HG02678 (cell line): ENCODE measurements at regions not wholly inside any gene's neighbourhood (a gene's known extent, or its start where the extent isn't known, plus 50 kb on each side); places are given as distances from the start of the nearest gene placed in this dataset.

Source experiments
- ATAC-seq: cut with Tn5 transposase; IDR thresholded peaks from one replicate; pipeline ENCODE4 v1.9.1; 2021; ENCODE audit warnings: mild to moderate bottlenecking, moderate library complexity; ENCODE audit not compliant: unreplicated experiment

DNA sequence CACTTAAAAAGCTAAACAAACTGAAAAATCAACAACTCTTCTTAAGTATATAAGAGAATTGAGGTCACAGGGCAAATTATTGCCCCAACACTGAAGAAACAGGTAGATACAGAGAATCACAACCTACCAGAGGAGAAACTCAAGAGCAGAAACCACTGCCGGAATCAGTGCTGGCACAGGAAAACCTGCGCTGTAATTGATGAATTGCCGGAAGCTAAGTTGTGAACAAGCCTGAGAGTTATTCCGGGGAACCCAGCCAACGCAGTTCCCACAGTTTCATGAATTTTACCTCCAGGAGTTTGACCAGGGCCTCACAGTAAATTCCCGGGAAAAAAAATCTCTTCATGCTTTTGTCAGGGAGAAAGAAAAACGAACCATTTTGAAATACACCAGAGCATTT, 657.1 kb upstream of the BRINP3 start:
- ATAC-seq = no peak

- ATAC-seq = no peak
Observed at GRCh38 chr1:191140038-191140437, 662.4 kb upstream of the BRINP3 start.

DNA sequence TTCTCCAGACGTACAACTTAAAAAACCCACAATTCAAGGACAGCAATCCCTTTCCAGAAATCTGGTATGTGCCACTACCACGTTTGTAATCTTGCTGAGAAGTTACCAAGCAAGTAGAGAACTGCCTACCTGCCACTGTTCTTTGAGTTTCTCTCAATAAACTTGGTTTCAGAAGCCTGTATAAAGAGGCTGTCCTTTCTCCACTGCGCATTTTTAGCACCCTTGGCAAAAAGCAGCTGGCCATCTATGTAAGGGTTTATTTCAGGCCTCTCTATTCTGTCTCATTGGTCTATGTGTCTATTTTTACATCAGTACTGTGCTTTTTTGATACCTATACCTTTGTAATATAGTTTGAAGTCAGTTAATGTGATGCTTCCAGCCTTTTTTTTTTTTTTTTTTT, 665.1 kb upstream of the BRINP3 start:
- no peak for ATAC-seq

- ATAC-seq = no peak
Observed at GRCh38 chr1:191145834-191146233, 668.2 kb upstream of the BRINP3 start.

DNA sequence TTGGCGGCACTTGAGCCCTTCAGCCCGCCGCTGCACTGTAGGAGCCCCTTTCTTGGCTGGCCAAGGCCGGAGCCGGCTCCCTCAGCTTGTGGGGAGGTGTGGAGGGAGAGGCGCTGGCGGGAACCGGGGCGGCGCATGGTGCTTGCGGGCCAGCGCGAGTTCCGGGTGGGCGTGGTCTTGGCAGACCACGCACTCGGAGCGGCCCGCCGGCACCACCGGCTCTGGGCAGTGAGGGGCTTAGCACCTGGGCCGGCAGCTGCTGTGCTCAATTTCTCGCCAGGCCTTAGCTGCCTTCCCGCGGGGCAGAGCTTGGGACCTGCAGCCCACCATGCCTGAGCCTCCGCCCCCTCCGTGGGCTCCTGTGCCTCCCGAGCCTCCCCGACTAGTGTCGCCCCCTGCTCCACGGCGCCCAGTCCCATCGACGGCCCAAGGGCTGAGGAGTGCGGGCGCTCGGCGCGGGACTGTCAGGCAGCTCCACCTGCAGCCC, 673.7 kb upstream of the BRINP3 start:
- no peak for ATAC-seq

- no peak for ATAC-seq
Observed at GRCh38 chr1:191152776-191153175, 675.1 kb upstream of the BRINP3 start.

- ATAC-seq = no peak
Observed at GRCh38 chr1:191155178-191155577, 677.5 kb upstream of the BRINP3 start.

GRCh38 chr1:191160837-191161236, 683.2 kb upstream of the BRINP3 start:
- no peak for ATAC-seq

DNA sequence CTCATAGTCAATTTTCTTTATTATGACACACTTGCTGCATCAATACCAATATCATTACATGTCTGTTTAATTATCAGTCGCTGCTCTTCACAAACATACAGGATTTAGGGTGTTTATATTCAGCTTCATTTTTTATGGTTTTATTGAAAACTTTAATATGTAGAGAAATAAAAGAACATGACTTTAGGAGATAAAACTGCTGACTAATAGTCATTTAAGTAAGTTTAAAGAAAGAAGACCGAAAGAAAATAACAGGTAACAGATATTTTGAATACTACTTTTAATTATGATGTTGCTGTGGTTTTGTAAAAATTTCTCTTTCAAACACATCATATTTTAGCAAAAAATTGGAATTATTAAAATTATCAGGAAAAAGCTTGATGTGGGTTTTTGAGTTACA, 685.1 kb upstream of the BRINP3 start:
- no peak for ATAC-seq

GRCh38 chr1:191163621-191164020, 686.0 kb upstream of the BRINP3 start:
- no peak for ATAC-seq

- peak; percentile 98 for ATAC-seq
Observed at GRCh38 chr1:191174298-191174697, 696.6 kb upstream of the BRINP3 start.

DNA sequence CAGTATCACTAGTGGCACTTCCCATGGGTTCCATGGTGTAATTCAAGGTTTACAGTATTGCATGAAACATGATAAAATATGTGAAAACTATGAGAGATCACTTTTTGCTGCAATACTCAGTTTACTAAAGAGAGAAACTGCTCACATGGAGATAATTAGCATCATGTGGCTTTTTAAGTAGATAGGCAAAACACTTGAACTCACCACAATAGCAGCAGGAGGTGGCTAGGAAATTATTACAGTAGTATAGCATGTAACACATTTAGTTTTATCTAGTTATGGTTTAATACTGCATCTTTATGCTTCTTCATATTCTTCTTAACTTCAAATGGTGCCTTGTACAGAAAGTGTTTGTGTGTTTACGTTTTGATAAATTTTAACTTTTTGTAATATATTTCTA, 698.5 kb upstream of the BRINP3 start:
- ATAC-seq = no peak

- no peak for ATAC-seq
Observed at GRCh38 chr1:191206513-191207207, 729.0 kb upstream of the BRINP3 start.

- no peak for ATAC-seq
Observed at GRCh38 chr1:191222206-191222605, 744.5 kb upstream of the BRINP3 start.

- no peak for ATAC-seq
Observed at GRCh38 chr1:191240925-191241324, 763.3 kb upstream of the BRINP3 start.

DNA sequence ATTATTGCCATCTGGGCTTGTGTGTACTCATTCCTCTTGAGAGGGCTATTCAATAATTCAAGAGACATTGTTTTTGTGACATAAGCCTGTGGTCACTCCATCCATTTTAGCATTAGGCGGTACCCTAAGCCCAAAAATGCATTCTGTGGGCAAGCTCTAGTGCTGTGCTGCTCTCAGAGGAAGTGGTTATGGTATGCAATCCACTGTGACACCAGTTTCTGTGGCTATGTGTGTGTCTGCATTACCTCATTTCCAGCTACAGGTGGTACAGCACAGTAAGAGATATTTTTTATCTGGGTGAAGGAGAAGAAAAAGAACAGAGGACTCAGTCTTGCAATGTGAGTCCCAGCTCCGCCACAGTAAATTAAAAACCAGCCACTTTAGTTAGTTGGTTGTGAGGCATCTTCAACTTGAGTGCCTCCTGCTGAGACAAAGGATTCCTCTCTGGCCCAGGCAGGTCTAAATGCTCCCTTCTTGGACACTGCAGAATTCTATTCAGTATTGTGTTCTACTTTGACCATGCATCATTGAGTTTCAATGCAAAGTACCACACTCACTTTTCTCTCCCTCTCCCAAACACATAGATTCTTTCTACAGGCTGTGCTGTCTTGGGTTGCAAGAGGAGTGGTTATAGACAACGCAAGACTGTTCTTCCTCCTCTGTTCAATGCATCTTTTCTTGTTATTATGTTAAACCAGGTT, 777.8 kb upstream of the BRINP3 start:
- no peak for ATAC-seq

- ATAC-seq = no peak
Observed at GRCh38 chr1:191256917-191257316, 779.3 kb upstream of the BRINP3 start.

DNA sequence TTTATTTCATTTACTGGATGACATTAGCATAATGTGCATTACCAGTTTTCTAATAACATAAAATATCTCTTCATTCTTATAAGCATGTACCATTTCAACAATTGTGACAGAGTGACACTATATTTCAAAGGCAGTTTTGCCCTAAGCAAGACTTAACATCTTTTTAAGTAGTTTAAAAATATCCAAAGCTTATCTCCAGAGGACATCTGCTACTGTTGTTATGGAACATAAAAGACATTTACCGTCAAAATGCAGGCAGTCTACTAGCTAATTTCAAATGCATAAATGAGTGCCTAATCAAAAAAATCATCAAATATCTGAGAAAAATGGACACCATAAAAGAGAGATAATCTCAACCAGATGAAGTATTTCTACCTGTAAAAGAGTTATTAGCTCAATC, 782.4 kb upstream of the BRINP3 start:
- no peak for ATAC-seq

DNA sequence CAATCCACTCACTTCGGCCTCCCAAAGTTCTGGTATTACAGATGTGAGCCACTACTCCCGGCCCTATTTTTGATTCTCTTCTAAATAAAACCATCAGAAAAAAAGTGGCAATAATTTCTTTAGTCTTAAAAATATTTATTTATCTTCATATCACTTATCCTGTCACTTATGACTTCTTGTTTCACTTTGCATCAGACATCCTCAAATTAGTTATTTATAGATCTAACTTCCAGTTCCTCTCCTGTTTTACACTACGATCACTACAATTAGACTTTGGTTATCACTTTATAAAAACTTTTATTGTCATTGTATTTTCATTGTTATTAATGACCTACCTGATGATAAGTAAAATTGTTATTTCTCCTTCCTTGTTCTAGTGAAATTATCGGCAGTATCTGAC, 783.4 kb upstream of the BRINP3 start:
- ATAC-seq = no peak

GRCh38 chr1:191279266-191279800, 801.7 kb upstream of the BRINP3 start:
- no peak for ATAC-seq

DNA sequence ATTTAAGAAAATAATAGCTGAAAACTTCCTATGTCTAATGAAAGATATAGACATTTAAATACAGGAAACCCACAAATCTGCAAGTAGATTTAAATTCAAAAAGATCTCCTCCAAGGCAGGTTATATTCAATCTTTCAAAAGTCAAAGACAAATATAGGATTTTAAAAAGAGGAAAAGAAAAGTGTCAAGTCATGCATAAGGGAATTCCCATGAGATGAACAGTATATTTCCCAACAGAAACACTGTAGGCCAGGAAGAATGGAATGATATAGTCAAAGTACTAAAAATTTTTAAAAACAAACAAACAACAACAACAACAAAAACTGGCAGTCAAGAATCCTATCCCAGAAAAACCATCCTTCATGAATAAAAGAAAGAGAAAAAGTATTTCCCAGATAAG, 806.5 kb upstream of the BRINP3 start:
- ATAC-seq = no peak

GRCh38 chr1:191290441-191290840, 812.8 kb upstream of the BRINP3 start:
- no peak for ATAC-seq
